ENCODE measurements at regions not wholly inside any gene's neighbourhood (a gene's known extent, or its start where the extent isn't known, plus 50 kb on each side); places are given as distances from the start of the nearest gene placed in this dataset.

- TF ChIP-seq POLR2A (IDR thresholded peaks at IDR 0.05; ENCODE audit: insufficient read depth in 1 of 2, low read depth in 2 of 2, low read length in 2 of 2): peak; percentile 49 to 72; a peak in 3 of 4 replicates
- TF ChIP-seq ZUFSP (CRISPR knock-in tag; IDR thresholded peaks at IDR 0.05; ENCODE audit: borderline replicate concordance): no peak
- no peak for TF ChIP-seq HCFC1 (IDR thresholded peaks at IDR 0.05; ENCODE audit: low read depth, low read length)
- TF ChIP-seq ZBTB38 (CRISPR knock-in tag; IDR thresholded peaks at IDR 0.05): peak; percentile 88
- no peak for TF ChIP-seq NFE2L1 (CRISPR knock-in tag; IDR thresholded peaks at IDR 0.05; ENCODE audit: borderline replicate concordance)
- TF ChIP-seq TAF1 (CRISPR knock-in tag; IDR thresholded peaks at IDR 0.05): no peak
- TF ChIP-seq NCOR1 (IDR thresholded peaks at IDR 0.05; ENCODE audit: borderline replicate concordance, low read length): peak; percentile 67; the same call in 1 of the 2 replicates
- peak; percentile 74 for TF ChIP-seq CTCF (CRISPR knock-in tag; IDR thresholded peaks at IDR 0.05)
- no peak for TF ChIP-seq TCF12 (IDR thresholded peaks at IDR 0.05)
- TF ChIP-seq TCF12 (CRISPR knock-in tag; IDR thresholded peaks at IDR 0.05): peak; percentile 96
Observed at GRCh38 chr22:23521441-23522113, 58.5 kb downstream of the IGLL1 start.
